Panc1 (cell line): ENCODE measurements at regions not wholly inside any gene's neighbourhood (a gene's known extent, or its start where the extent isn't known, plus 50 kb on each side); places are given as distances from the start of the nearest gene placed in this dataset.

Source experiments
- ATAC-seq: fragments of 200-7000 bp; cut with Tn5 transposase; 2 replicates; pipeline ENCODE4 v1.9.1; 2020; ENCODE audit warnings: mild to moderate bottlenecking, moderate library complexity
- BruUV-seq: library from RNA; stranded (reverse); fragments of 400-500 nt; replicated peaks from 2 replicates; lab custom pipeline; 2021; lab: Mats Ljungman, UMichigan
- CTCF ChIA-PET: fragments of 300-600 bp; sonication (Branson Sonifier 250); formaldehyde crosslinking; loops from one replicate; lab custom pipeline; 2022; ENCODE audit warnings: antibody characterized with exemption; lab: Charles Lee
- POLR2A ChIA-PET: fragments of 300-600 bp; sonication (Branson Sonifier 250); formaldehyde crosslinking; loops from one replicate; lab custom pipeline; 2022; ENCODE audit warnings: antibody characterized with exemption; lab: Charles Lee
- DNase-seq: peaks from one replicate; pipeline ENCODE4 v3.0.0-alpha.2; 2010; ENCODE audit warnings: low read depth, low spot score
- H3K27ac ChIP-seq: 2 replicates; pipeline ENCODE4 v1.5.1; 2011; ENCODE audit warnings: mild to moderate bottlenecking, low read length, inconsistent platforms
- H3K27me3 ChIP-seq: fragments of 200-500 bp; sonication (Bioruptor generic); 2 replicates; pipeline ENCODE4 v1.6.0; 2014; ENCODE audit warnings: low read length, inconsistent platforms; ENCODE audit not compliant: control insufficient read depth, insufficient read depth
- H3K36me3 ChIP-seq: fragments of 200-500 bp; sonication (Bioruptor generic); 2 replicates; pipeline ENCODE4 v1.5.1; 2014; ENCODE audit warnings: inconsistent platforms, mild to moderate bottlenecking, low read length, moderate library complexity; ENCODE audit not compliant: control insufficient read depth, insufficient read depth
- H3K4me1 ChIP-seq: 2 replicates; pipeline ENCODE4 v1.5.1; 2011; ENCODE audit warnings: inconsistent platforms, mild to moderate bottlenecking, low read length, moderate library complexity; ENCODE audit not compliant: control insufficient read depth, insufficient read depth
- H3K4me3 ChIP-seq, 2 experiments: 2 replicates each; pipeline ENCODE4 v1.5.1; 2011 to 2012; ENCODE audit warnings: low read depth in 2 of 2, low read length in 2 of 2, mild to moderate bottlenecking in 2 of 2, inconsistent platforms in 1 of 2, moderate library complexity in 1 of 2
- H3K9me3 ChIP-seq: fragments of 200-500 bp; sonication (Bioruptor generic); 2 replicates; pipeline ENCODE4 v1.5.1; 2014; ENCODE audit warnings: low read depth, mild to moderate bottlenecking, inconsistent platforms, low read length, moderate library complexity; ENCODE audit not compliant: control insufficient read depth, insufficient read depth
- CTCF ChIP-seq: fragments of 450-650 bp; IDR thresholded peaks from 2 replicates; pipeline ENCODE4 v1.5.1; 2017; ENCODE audit warnings: mild to moderate bottlenecking
- POLR2AphosphoS5 ChIP-seq: IDR thresholded peaks from 2 replicates; pipeline ENCODE4 v1.6.1; 2012; ENCODE audit warnings: mild to moderate bottlenecking, low read depth, low read length, moderate library complexity
- SIN3A ChIP-seq: IDR thresholded peaks from 2 replicates; pipeline ENCODE4 v1.6.1; 2012; ENCODE audit warnings: low read depth, mild to moderate bottlenecking, low read length, moderate library complexity, borderline replicate concordance; ENCODE audit not compliant: insufficient read depth
- TCF7L2 ChIP-seq: IDR thresholded peaks from 2 replicates; pipeline ENCODE4 v1.6.1; 2011; ENCODE audit warnings: mild to moderate bottlenecking, low read depth, low read length, inconsistent platforms
- in situ Hi-C: cut with HindIII; loops from 2 replicates; pipeline ENCODE4 v1.10.0; 2016; ENCODE audit warnings: low sequenced_read_pairs, low pct_unique_long_range_greater_than_20kb
- intact Hi-C: fragments of 100-400 bp; cut with micrococcal nuclease; formaldehyde crosslinking; loops from one replicate; pipeline ENCODE4 v1.10.0; 2022; ENCODE audit not compliant: unreplicated experiment
- TF ChIP-seq, protein P1 (sequence below), 2 experiments: IDR thresholded peaks; 2 replicates each; pipeline ENCODE4 v1.6.1; 2011 to 2012; ENCODE audit warnings: low read depth in 2 of 2, control low read depth in 1 of 2, low read length in 1 of 2, mild to moderate bottlenecking in 1 of 2, moderate library complexity in 1 of 2; ENCODE audit not compliant: insufficient read depth in 1 of 2

- Histone ChIP-seq H3K36me3 (no peaks in the 10 kb centered on the region), H3K27ac (no peak overlapping the region), H3K4me1 (peaks cover 16% of the 10 kb centered on the region), H3K27me3 (no peaks in the 10 kb centered on the region), H3K9me3 (no peaks in the 10 kb centered on the region), H3K4me3 (no peak overlapping the region)
- ChIA-PET CTCF (no interaction called here), POLR2A (no interaction called here)
- in situ Hi-C loops (no loop called here), intact Hi-C loops (loop anchor here (5.0 kb wide), 2 partner anchors 178 to 358 kb away; no protein-coding TSS in a partner anchor)
- DNase-seq (no peak), ATAC-seq (no peak)
- BruUV-seq: no TSS peak
- TF ChIP-seq, protein P1, sequence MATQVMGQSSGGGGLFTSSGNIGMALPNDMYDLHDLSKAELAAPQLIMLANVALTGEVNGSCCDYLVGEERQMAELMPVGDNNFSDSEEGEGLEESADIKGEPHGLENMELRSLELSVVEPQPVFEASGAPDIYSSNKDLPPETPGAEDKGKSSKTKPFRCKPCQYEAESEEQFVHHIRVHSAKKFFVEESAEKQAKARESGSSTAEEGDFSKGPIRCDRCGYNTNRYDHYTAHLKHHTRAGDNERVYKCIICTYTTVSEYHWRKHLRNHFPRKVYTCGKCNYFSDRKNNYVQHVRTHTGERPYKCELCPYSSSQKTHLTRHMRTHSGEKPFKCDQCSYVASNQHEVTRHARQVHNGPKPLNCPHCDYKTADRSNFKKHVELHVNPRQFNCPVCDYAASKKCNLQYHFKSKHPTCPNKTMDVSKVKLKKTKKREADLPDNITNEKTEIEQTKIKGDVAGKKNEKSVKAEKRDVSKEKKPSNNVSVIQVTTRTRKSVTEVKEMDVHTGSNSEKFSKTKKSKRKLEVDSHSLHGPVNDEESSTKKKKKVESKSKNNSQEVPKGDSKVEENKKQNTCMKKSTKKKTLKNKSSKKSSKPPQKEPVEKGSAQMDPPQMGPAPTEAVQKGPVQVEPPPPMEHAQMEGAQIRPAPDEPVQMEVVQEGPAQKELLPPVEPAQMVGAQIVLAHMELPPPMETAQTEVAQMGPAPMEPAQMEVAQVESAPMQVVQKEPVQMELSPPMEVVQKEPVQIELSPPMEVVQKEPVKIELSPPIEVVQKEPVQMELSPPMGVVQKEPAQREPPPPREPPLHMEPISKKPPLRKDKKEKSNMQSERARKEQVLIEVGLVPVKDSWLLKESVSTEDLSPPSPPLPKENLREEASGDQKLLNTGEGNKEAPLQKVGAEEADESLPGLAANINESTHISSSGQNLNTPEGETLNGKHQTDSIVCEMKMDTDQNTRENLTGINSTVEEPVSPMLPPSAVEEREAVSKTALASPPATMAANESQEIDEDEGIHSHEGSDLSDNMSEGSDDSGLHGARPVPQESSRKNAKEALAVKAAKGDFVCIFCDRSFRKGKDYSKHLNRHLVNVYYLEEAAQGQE (IDR thresholded peaks at IDR 0.05; ENCODE audit: insufficient read depth in 1 of 2, low read depth in 2 of 2, low read length in 1 of 2): no peak
Observed at GRCh38 chr1:10869933-10870332, 73.5 kb upstream of the CASZ1 start.

DNA sequence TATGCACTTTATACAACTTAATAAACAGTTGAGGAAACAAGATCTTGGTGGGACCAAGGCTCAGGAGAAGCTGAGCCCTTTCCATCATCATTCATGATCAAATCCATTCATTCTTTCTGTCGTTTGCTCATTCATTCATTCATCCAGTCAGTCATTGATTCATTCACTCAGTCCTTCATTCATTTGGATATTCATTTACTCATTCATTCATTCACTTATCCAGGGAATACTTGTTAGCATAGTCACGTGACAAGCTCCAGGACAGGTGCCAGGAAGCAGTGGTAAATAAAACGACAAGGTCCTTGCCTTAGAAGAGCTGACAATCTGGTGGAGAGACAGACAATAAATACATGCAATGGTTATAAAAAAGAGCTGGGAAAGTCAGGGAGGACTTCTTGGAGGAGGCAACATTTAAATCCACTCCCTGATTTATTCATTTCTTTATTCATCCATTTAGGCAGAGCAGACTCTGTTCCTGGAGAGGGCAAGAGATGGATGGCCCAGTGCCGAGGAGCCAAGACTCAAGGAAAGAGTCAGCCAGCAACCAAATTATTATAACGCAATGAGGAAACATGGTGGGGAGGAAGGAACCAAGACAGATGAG, 74.1 kb upstream of the CASZ1 start:
- Histone ChIP-seq H3K9me3 (no peaks in the 10 kb centered on the region), H3K27me3 (no peaks in the 10 kb centered on the region), H3K36me3 (no peaks in the 10 kb centered on the region), H3K4me3 (no peak overlapping the region), H3K27ac (no peak overlapping the region), H3K4me1 (peaks cover 16% of the 10 kb centered on the region)
- intact Hi-C loops: no loop called here
- in situ Hi-C loops: no loop called here
- ChIA-PET CTCF (no interaction called here), POLR2A (no interaction called here)
- TF ChIP-seq TCF7L2 (no peak), CTCF (no peak), SIN3A (no peak), POLR2AphosphoS5 (no peak)
- TF ChIP-seq, protein P1 (IDR thresholded peaks at IDR 0.05; ENCODE audit: insufficient read depth in 1 of 2, low read depth in 2 of 2, low read length in 1 of 2): no peak
- no peak for ATAC-seq
- no peak for DNase-seq
- BruUV-seq: no TSS peak
